GM10266 (cell line): ENCODE measurements at regions not wholly inside any gene's neighbourhood (a gene's known extent, or its start where the extent isn't known, plus 50 kb on each side); places are given as distances from the start of the nearest gene placed in this dataset.
"Not testable (repeated sequence)": the region's sequence is repeated elsewhere in the genome, so short reads cannot be mapped to it uniquely, and the experiment has no call there.

Experiments
- DNase-seq: peaks from one replicate; pipeline ENCODE4 v3.0.0; 2012; ENCODE audit errors: extremely low spot score
- CTCF ChIP-seq: IDR thresholded peaks from 2 replicates; pipeline ENCODE4 v1.5.1; 2012; ENCODE audit warnings: mild to moderate bottlenecking, low read depth; ENCODE audit not compliant: control insufficient read depth, insufficient read depth; ENCODE audit errors: missing control alignments

- TF ChIP-seq CTCF = no peak
- DNase-seq = no peak
Observed at GRCh38 chr13:53298396-53298795, 269.8 kb downstream of the OLFM4 start.

- TF ChIP-seq CTCF = no peak
- no peak for DNase-seq
Observed at GRCh38 chr13:53301449-53301848, 272.8 kb downstream of the OLFM4 start.

GRCh38 chr13:53305419-53305818 lies 276.8 kb downstream of the OLFM4 start:
- not testable (repeated sequence) for DNase-seq

- no peak for DNase-seq
- no peak for TF ChIP-seq CTCF
Observed at GRCh38 chr13:53310786-53311185, 282.2 kb downstream of the OLFM4 start.

GRCh38 chr13:53311561-53311960 lies 282.9 kb downstream of the OLFM4 start:
- TF ChIP-seq CTCF = no peak
- no peak for DNase-seq

GRCh38 chr13:53321296-53321801 lies 292.7 kb downstream of the OLFM4 start:
- no peak for DNase-seq
- TF ChIP-seq CTCF = no peak

GRCh38 chr13:53324656-53325055 lies 296.0 kb downstream of the OLFM4 start:
- DNase-seq = no peak
- TF ChIP-seq CTCF = no peak

GRCh38 chr13:53326716-53327115 lies 298.1 kb downstream of the OLFM4 start:
- DNase-seq = no peak
- no peak for TF ChIP-seq CTCF
